Hepatocyte (in vitro differentiated cells): ENCODE measurements at regions not wholly inside any gene's neighbourhood (a gene's known extent, or its start where the extent isn't known, plus 50 kb on each side); places are given as distances from the start of the nearest gene placed in this dataset.

ENCODE experiments used
- DNase-seq: peaks from one replicate; pipeline ENCODE4 v3.0.0-alpha.2; 2016; ENCODE audit warnings: low spot score
- H2AFZ ChIP-seq: fragments of 200-600 bp; sonication (generic); 2 replicates; pipeline ENCODE4 v1.6.0; 2016; ENCODE audit warnings: antibody characterized with exemption, mild to moderate bottlenecking
- H3K27ac ChIP-seq: fragments of 200-600 bp; sonication (generic); 2 replicates; pipeline ENCODE4 v1.5.1; 2016; ENCODE audit warnings: mild to moderate bottlenecking
- H3K27me3 ChIP-seq: fragments of 200-600 bp; sonication (generic); 2 replicates; pipeline ENCODE4 v1.6.1; 2016
- H3K36me3 ChIP-seq: fragments of 200-600 bp; sonication (generic); replicated peaks from 2 replicates; pipeline ENCODE4 v1.5.1; 2016; ENCODE audit warnings: low read depth; ENCODE audit not compliant: insufficient read depth
- H3K4me1 ChIP-seq: fragments of 200-600 bp; sonication (generic); 2 replicates; pipeline ENCODE4 v1.5.1; 2016; ENCODE audit warnings: mild to moderate bottlenecking, moderate library complexity; ENCODE audit not compliant: insufficient read depth
- H3K4me2 ChIP-seq: fragments of 200-600 bp; sonication (generic); 2 replicates; pipeline ENCODE4 v1.6.0; 2016
- H3K4me3 ChIP-seq: fragments of 200-600 bp; sonication (generic); 2 replicates; pipeline ENCODE4 v1.5.1; 2016; ENCODE audit warnings: mild to moderate bottlenecking
- H3K79me2 ChIP-seq: fragments of 200-600 bp; sonication (generic); 2 replicates; pipeline ENCODE4 v1.6.0; 2017; ENCODE audit warnings: mild to moderate bottlenecking
- H3K9me2 ChIP-seq: fragments of 200-600 bp; sonication (generic); replicated peaks from 2 replicates; pipeline ENCODE4 v1.6.0; 2017; ENCODE audit warnings: mild to moderate bottlenecking; ENCODE audit not compliant: insufficient read depth
- H3K9me3 ChIP-seq: fragments of 200-600 bp; sonication (generic); 2 replicates; pipeline ENCODE4 v1.5.1; 2016; ENCODE audit warnings: low read depth, mild to moderate bottlenecking
- H4K20me1 ChIP-seq: fragments of 200-600 bp; sonication (generic); 2 replicates; pipeline ENCODE4 v1.6.0; 2016; ENCODE audit warnings: mild to moderate bottlenecking; ENCODE audit not compliant: insufficient read depth, poor library complexity, severe bottlenecking
- CTCF ChIP-seq: fragments of 200-600 bp; sonication (generic); IDR thresholded peaks from 2 replicates; pipeline ENCODE4 v1.5.1; 2016; ENCODE audit warnings: antibody characterized with exemption, mild to moderate bottlenecking; ENCODE audit not compliant: poor library complexity
- EZH2 ChIP-seq: fragments of 200-600 bp; sonication (generic); IDR thresholded peaks from 2 replicates; pipeline ENCODE4 v1.6.1; 2016; ENCODE audit warnings: antibody characterized with exemption, mild to moderate bottlenecking, borderline replicate concordance
- EZH2phosphoT487 ChIP-seq: fragments of 200-600 bp; sonication (generic); IDR thresholded peaks from one replicate; pipeline ENCODE4 v1.6.1; 2018; ENCODE audit warnings: antibody characterized with exemption, mild to moderate bottlenecking, low read depth, moderate library complexity; ENCODE audit not compliant: unreplicated experiment, severe bottlenecking
- WGBS: methylation state at CpG from one replicate; pipeline ENCODE4 v1.1.6; 2016; ENCODE audit warnings: low lambda C conversion rate; ENCODE audit errors: missing lambda C conversion rate; 5-methylcytosine and 5-hydroxymethylcytosine counted together

GRCh38 chr12:128123096-128123495 is 143.9 kb upstream of the TMEM132C start:
- TF ChIP-seq EZH2 (no peak), EZH2phosphoT487 (no peak), CTCF (no peak)
- no peaks in the 10 kb centered on the region for H3K27me3 ChIP-seq
- no peaks in the 10 kb centered on the region for H4K20me1 ChIP-seq
- H2AFZ ChIP-seq: no peak overlapping the region
- H3K9me3 ChIP-seq: no peaks in the 10 kb centered on the region
- 91% methylated on average over 8 of the region's 8 CpGs for WGBS
- H3K79me2 ChIP-seq: no peaks in the 10 kb centered on the region
- H3K9me2 ChIP-seq: no peaks in the 10 kb centered on the region
- no peak for DNase-seq
- no peak overlapping the region for H3K4me3 ChIP-seq
- no peak overlapping the region for H3K4me2 ChIP-seq
- H3K27ac ChIP-seq: no peak overlapping the region
- H3K36me3 ChIP-seq: no peaks in the 10 kb centered on the region
- H3K4me1 ChIP-seq: no peaks in the 10 kb centered on the region

DNA sequence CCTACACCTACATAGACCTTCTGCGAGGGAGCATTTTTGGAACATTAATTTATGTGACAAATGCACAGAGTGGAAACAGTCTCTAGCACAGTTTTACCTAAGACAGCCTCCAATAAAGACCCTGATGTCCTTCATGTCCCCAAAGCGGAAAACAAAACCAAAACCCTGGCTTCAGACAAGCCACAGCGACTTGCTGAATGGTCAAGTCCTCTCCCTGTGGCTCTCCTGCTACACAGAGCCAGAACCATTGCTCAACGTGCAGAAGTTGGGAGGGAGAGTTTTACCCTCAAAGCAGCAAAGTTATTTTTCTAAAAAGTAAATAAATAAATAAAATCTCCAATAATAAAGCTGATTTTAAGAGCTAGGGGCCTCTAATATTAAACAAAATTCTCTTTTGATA is 135.0 kb upstream of the TMEM132C start:
- H3K9me2 ChIP-seq: no peaks in the 10 kb centered on the region
- no peaks in the 10 kb centered on the region for H4K20me1 ChIP-seq
- H3K36me3 ChIP-seq: no peaks in the 10 kb centered on the region
- no peak overlapping the region for H3K4me3 ChIP-seq
- no peak overlapping the region for H3K27ac ChIP-seq
- no peaks in the 10 kb centered on the region for H3K79me2 ChIP-seq
- TF ChIP-seq EZH2 (no peak), CTCF (no peak), EZH2phosphoT487 (no peak)
- no peak overlapping the region for H2AFZ ChIP-seq
- DNase-seq: no peak
- H3K4me2 ChIP-seq: no peak overlapping the region
- 88% methylated on average over 4 of the region's 4 CpGs for WGBS
- H3K4me1 ChIP-seq: no peaks in the 10 kb centered on the region
- H3K9me3 ChIP-seq: no peaks in the 10 kb centered on the region
- no peaks in the 10 kb centered on the region for H3K27me3 ChIP-seq

DNA sequence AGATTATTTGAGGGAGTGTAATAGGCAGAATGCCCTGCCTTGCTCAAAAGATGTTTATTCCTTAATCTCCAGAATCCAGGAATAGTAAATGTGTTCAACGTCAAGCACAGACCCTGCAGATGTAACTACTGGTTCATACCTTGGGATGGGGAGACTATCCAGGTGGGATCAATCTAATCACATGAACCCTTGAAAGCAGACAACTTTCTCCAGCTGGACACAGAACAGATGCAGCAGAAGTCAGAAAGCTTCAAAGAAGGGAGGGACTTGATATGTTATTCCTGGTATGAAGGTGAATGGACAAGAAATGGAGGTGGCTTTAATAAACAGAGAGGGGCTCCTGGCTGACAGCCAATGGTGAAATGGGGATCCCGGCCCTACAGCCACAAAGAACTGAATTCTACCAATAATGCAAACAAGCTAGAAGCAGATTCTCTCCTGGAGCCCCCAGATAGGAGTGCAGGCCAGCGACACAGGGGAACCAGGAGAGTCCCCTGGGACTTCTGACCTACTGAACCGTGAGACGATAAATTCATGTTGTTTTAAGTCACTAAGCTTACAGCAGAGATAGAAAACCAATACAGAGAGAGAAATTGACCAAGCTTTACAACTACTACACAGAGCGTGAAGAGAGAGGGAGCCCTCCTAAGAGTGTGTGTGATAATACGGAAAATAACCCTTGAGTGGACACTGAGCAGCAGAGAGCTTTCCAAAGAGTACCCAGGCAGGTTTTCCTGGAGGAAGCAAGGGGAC is 133.5 kb upstream of the TMEM132C start:
- H3K27me3 ChIP-seq: no peaks in the 10 kb centered on the region
- H3K4me2 ChIP-seq: no peak overlapping the region
- H3K27ac ChIP-seq: no peak overlapping the region
- H4K20me1 ChIP-seq: no peaks in the 10 kb centered on the region
- H3K4me1 ChIP-seq: no peaks in the 10 kb centered on the region
- H3K4me3 ChIP-seq: no peak overlapping the region
- no peaks in the 10 kb centered on the region for H3K79me2 ChIP-seq
- TF ChIP-seq CTCF (no peak), EZH2 (no peak), EZH2phosphoT487 (no peak)
- H3K9me2 ChIP-seq: no peaks in the 10 kb centered on the region
- no peak overlapping the region for H2AFZ ChIP-seq
- no peaks in the 10 kb centered on the region for H3K36me3 ChIP-seq
- no peak for DNase-seq
- H3K9me3 ChIP-seq: no peaks in the 10 kb centered on the region
- WGBS: 76% methylated on average over 7 of the region's 7 CpGs

- Histone ChIP-seq H3K9me2 (no peaks in the 10 kb centered on the region), H3K4me1 (no peaks in the 10 kb centered on the region), H2AFZ (no peak overlapping the region), H3K9me3 (no peaks in the 10 kb centered on the region), H3K79me2 (no peaks in the 10 kb centered on the region), H3K27ac (no peak overlapping the region), H3K4me3 (no peak overlapping the region), H3K36me3 (no peaks in the 10 kb centered on the region), H3K27me3 (no peaks in the 10 kb centered on the region), H4K20me1 (no peaks in the 10 kb centered on the region), H3K4me2 (no peak overlapping the region)
- TF ChIP-seq EZH2phosphoT487: no peak
- no peak for TF ChIP-seq EZH2
- TF ChIP-seq CTCF: no peak
- 88% methylated on average over 6 of the region's 6 CpGs for WGBS
- no peak for DNase-seq
Observed at GRCh38 chr12:128137140-128137539, 129.8 kb upstream of the TMEM132C start.
